AG04450 (cell line): ENCODE measurements at regions not wholly inside any gene's neighbourhood (a gene's known extent, or its start where the extent isn't known, plus 50 kb on each side); places are given as distances from the start of the nearest gene placed in this dataset.

Source experiments
- CTCF ChIA-PET: fragments of 300-600, 350-600 bp; formaldehyde crosslinking; extraction: SDS; loops from one replicate; lab custom pipeline; 2022; ENCODE audit warnings: antibody characterized with exemption, inconsistent platforms; lab: Charles Lee
- POLR2A ChIA-PET: fragments of 350-600 bp; formaldehyde crosslinking; extraction: SDS; loops from one replicate; lab custom pipeline; 2021; ENCODE audit warnings: antibody characterized with exemption, inconsistent platforms; lab: Yijun Ruan, JAX
- DNase-seq: peaks from one replicate; pipeline ENCODE4 v3.0.0-alpha.2; 2011; ENCODE audit warnings: low read depth, low spot score
- H3K27ac ChIP-seq: one replicate; pipeline ENCODE4 v1.5.1; 2012; ENCODE audit warnings: low read depth, low read length, control low read depth
- H3K27me3 ChIP-seq: one replicate; pipeline ENCODE4 v1.6.0; 2012; ENCODE audit warnings: low read length; ENCODE audit not compliant: control insufficient read depth, insufficient read depth
- H3K4me3 ChIP-seq: 2 replicates; pipeline ENCODE4 v1.5.1; 2011; ENCODE audit warnings: mild to moderate bottlenecking, low read depth, low read length, control low read depth
- H3K9me3 ChIP-seq: 2 replicates; pipeline ENCODE4 v1.5.1; 2012; ENCODE audit warnings: low read length; ENCODE audit not compliant: control insufficient read depth, insufficient read depth
- CTCF ChIP-seq: IDR thresholded peaks from 2 replicates; pipeline ENCODE4 v1.5.1; 2011; ENCODE audit warnings: low read depth, low read length, control low read depth, inconsistent platforms

GRCh38 chr16:66134875-66135274 is 231.6 kb upstream of the CDH5 start:
- no peak overlapping the region for H3K27ac ChIP-seq
- ChIA-PET CTCF (no interaction called here), POLR2A (interaction anchor here (0.9 to 5.4 kb wide), 3 partner anchors 11 to 18 kb away, joined by 3 to 50 read pairs (median 7); no protein-coding TSS in a partner anchor)
- no peaks in the 10 kb centered on the region for H3K27me3 ChIP-seq
- H3K9me3 ChIP-seq, result no peaks in the 10 kb centered on the region
- DNase-seq, result no peak
- no peak for TF ChIP-seq CTCF
- no peak overlapping the region for H3K4me3 ChIP-seq

- no peaks in the 10 kb centered on the region for H3K27me3 ChIP-seq
- H3K9me3 ChIP-seq, result no peaks in the 10 kb centered on the region
- no peak overlapping the region for H3K27ac ChIP-seq
- H3K4me3 ChIP-seq, result no peak overlapping the region
- ChIA-PET CTCF (no interaction called here), POLR2A (interaction anchor here (0.6 to 5.4 kb wide), 5 partner anchors 13 to 1012 kb away, joined by 3 to 50 read pairs (median 3); partner anchors contain the start of gene CDH11)
- TF ChIP-seq CTCF, result no peak
- DNase-seq, result peak; percentile 74
Observed at GRCh38 chr16:66133643-66134338, 232.7 kb upstream of the CDH5 start.

- no peak for DNase-seq
- Histone ChIP-seq H3K27me3 (no peaks in the 10 kb centered on the region), H3K27ac (peak overlapping the region; percentile 87), H3K4me3 (no peak overlapping the region), H3K9me3 (no peaks in the 10 kb centered on the region)
- no peak for TF ChIP-seq CTCF
- CTCF ChIA-PET, result no interaction called here
- POLR2A ChIA-PET, result interaction anchor here (0.7 to 5.4 kb wide), 3 partner anchors 21 to 74 kb away, joined by 3 to 50 read pairs (median 6); no protein-coding TSS in a partner anchor
Observed at GRCh38 chr16:66131895-66132294, 234.6 kb upstream of the CDH5 start.

GRCh38 chr16:66131156-66131807 is 235.2 kb upstream of the CDH5 start:
- Histone ChIP-seq H3K4me3 (no peak overlapping the region), H3K27me3 (no peaks in the 10 kb centered on the region), H3K9me3 (no peaks in the 10 kb centered on the region), H3K27ac (peak overlapping the region; percentile 87)
- DNase-seq, result no peak
- ChIA-PET CTCF (interaction anchor here (0.6 to 1.1 kb wide), 2 partner anchors 16 to 56 kb away, joined by 3 read pairs; no protein-coding TSS in a partner anchor), POLR2A (interaction anchor here (0.6 to 5.4 kb wide), 10 partner anchors 21 to 1012 kb away, joined by 3 to 50 read pairs (median 3); partner anchors contain the start of gene CDH11)
- TF ChIP-seq CTCF, result no peak
